NCI-H1092 treated with DMSO at 0.1 percent for 48 hours (cell line): ENCODE measurements at regions not wholly inside any gene's neighbourhood (a gene's known extent, or its start where the extent isn't known, plus 50 kb on each side); places are given as distances from the start of the nearest gene placed in this dataset.
A peak's percentile ranks its signal among the peaks of the same experiment; 100 is the strongest.

Experiments
- DNase-seq: peaks from one replicate; lab custom pipeline; 2025; lab: John Stamatoyannopoulos, UW

DNA sequence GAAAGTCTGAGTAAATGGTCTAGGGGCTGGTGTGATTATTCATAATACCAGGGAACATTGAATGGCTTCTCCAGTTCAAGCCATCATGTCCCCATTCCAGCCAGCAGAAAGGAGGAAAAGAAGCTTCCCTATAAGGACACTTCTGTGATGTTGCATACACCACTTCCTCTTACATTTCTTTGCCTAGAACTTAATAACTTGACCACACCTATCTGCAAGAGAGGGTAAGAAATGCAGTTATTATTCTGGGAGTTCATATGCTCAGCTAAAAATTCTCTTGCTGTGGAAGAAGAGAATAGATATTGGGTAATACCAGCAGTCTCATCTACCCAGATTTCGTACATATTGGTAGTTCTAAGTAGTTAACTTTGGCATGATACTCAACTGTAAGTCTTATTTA lies 166.1 kb downstream of the SLC28A3 start:
- no peak for DNase-seq

DNA sequence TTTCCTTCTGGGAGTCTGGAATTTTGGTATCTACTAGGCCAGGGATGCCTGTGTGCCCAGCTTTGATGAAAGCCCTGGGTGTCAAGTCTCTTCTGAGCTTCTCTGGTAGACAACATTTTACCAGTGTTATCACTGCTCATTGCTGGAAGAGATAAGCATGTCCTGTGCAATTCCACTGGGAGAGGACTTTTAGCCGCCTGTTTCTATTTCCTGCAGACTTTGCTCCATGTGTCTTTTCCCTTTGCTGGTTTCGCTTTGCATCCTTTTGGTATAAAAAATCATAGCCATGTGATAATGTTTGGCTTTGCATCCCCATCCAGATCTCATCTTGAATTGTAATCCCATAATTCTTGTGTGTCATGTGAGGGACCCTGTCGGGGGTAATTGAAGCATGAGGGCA lies 163.2 kb downstream of the SLC28A3 start:
- no peak for DNase-seq

DNA sequence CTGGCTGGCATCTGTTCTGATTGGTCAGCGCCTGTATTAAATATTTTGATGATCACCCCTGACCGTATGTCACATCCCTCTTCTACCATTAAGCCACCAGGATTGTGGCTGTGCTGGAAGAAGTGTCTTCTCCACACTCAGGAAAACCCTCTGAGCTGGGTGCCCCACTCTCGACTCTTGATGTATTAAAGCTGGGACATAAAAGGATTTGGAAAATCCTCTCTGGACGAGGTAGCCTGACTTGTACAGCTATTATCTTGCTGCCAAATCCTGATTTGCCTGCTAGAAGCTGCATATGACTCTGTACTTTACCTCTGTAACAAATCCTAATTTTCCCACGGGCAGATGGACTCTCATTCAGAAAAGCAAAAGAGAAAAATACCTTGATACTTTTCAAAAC lies 161.0 kb downstream of the SLC28A3 start:
- no peak for DNase-seq

DNA sequence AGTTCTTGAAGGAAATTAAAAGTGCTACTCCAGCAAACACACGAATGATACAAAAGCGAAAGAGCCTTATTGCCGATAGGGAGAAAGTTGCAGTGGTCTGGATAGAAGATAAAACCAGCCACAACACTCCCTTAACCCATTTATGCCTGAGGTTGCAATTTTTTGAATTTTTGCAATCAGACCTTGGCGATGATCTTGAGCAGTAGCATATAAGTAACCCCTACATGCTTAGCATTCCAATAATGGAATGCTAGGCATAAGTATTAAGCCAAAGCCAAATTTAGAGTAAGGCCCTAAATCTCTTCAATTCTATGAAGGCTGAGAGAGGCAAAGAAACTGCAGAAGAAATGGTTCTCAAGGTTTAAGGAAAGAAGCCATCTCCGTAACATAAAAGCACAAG lies 153.5 kb downstream of the SLC28A3 start:
- DNase-seq = no peak

DNA sequence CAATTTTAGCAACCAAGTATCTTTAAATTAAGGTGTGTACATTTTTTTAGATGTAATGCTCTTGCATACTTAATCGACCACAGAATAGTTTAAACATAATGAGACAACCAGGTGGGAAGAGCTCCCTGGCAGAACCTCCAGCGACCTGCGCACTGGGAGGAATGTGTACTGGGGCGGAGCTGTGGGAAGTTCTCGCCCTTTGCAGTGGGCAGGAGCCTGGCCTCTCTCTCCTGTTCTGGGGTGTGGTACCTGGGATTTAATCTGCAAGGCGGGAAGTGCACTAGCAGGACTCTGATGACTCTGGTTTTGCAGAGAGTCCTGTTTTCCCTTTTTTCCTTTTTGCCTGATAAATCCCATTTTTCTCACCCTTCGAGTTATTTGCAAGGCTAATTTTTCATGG lies 150.7 kb downstream of the SLC28A3 start:
- DNase-seq = peak; percentile 15

DNA sequence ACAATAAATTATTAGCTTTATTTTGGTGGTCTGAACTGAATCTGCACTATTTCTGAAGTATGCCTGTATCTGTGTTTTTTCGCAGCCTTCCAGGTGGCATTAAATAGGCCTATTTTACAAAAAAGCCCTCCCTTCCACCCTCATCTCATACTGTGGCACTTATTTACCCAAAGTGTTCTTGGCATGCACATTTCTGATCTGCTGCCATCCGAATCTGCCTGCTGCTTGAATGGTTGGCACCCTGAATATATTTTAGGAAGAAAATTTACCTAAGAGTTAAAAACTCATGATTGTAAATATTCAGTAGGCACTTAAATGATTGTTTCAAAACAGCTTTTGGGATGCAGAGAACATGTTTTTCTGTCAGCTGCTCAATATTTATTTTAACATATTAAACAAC lies 150.1 kb downstream of the SLC28A3 start:
- peak; percentile 55 for DNase-seq

DNA sequence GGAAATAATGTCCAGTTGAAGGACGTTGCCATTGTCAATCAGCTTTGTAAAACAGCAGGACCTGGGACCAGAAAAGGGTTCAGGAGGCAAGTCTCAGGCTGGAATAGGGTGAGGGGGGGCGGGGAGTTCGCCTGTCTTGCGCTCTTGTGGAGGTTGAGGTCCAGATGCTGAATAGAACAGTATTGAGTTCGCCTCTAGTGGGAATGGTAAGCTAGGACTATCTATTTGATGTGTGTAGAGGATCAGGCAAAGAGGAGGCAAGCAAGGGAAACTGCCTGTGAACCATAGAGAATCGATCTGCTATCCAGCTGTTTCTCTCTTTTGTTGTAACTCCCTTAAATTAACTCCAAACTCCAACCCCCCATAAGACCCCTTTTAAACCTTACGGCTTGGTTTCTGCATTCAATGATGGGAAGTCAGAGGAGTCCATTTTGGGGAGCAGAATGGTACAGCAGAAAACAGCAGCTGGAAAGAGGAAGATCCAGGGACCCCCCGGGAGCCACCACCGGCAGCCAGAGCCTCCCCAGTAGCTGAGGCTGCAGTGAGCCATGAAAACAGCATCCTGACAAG lies 133.7 kb downstream of the SLC28A3 start:
- DNase-seq = no peak

DNA sequence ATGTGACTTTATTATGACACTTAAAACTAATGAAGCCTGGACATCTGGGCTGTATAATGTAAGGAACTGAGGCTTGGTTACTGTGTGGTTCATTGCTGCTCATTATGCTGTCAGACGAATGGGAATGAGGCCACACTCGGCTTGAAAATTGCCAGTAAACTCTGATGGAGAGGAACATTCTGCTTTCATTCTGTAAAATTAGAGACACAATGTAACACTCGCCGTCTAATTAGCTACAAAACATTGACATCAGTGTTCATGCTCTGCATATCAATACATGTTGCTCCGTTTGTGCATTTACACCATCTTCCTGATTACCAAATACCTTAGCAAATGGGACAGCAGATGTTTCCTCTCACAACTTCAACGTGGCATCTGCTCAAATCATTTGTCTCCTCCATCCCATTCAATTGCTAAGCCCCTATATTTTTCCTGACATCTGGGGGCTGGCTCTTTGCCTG lies 133.0 kb downstream of the SLC28A3 start:
- no peak for DNase-seq

DNA sequence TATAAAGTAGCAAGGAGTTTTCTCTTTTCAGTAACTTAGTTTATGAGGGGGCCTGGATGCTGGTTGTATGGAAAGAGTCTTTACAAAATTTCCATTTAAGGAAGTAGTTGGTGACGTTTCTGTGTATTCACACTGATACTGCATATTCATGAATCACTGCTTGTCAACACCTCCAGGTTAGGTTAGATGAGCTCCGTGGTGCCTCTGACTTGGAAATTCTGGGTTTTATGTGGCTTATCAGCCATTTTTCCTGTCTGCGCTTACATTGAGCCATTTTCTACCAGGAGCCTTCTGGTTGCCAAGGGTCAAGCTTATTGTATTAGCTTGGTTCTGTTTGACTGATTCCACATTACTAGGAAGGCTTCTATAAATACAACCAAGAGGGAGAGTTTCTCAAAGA lies 128.3 kb downstream of the SLC28A3 start:
- DNase-seq = no peak

DNA sequence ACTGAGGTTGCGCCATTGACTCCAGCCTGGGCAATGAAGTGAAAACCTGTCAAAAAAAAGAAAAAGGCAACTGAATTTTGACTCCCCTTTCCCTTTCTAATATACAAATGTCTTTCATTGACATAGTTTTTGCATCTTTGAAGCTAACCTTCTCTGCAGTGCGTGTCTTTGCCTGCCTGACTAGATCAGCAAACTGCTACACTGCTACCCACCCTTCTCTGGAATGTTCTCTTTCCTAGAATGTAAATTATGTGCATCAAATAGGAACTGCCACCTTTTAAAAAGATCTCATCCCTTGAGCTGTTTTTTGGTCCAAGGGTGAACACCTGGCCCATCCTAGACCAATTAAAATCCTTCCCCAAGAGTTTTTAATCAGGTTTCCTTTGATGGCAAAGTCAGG lies 127.6 kb downstream of the SLC28A3 start:
- no peak for DNase-seq

DNA sequence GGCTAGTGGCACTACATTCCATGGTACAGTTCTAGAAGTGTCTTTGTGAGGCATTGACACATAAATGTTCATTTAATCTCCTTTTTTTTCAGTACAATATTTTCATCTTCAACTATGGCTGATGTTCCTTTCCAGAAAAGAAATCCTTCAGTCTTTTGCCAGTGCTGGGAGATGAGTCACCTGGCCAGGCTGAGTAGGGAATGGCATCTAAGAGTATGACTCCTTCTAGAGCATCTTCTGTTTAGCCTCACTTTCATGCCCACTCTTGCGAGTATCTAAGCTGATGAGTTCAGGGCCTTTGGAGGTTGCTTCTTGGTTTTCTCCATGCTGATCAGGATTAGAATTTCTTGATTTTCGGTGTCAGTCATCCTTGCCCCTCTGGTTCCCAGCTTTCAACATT lies 124.4 kb downstream of the SLC28A3 start:
- no peak for DNase-seq

DNA sequence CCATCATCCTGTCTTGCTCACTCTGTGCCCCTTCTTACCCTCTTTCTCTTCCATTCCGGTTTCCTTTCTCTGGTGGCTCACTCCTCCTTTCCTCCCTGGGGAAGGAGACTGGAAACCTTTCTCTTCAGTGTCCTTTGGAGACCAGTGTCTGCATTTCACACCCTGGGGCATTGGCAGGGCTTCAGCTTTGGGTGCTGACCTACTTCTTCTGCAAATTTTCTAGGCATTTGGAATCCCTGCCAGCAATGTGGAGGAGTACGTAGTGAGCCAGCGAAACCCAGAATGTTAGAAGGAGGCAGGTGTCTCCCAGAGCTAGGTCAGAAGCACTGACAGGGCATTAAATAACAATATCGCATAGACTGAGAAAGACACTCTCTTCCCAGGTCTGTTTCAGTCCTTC lies 122.2 kb downstream of the SLC28A3 start:
- DNase-seq = no peak

DNA sequence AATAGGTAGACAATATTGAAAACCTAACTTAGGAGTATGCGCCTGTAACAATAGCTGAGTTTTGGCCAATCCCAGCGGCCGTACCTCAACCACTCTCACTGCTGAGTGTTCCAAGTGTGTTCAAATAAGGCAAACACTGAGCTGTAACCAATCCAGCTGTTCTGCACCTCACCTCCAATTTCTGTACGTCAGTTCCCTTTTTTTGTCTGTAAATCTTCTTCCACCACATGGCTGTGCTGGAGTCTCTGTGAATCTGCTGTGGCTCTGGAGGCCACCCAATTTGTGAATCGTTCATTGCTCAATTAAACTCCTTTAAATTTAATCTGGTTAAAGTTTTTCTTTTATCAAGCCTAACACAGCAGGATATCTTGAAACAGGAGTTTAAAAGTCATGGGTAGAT lies 116.3 kb downstream of the SLC28A3 start:
- no peak for DNase-seq
